ACHN (cell line): ENCODE measurements at regions not wholly inside any gene's neighbourhood (a gene's known extent, or its start where the extent isn't known, plus 50 kb on each side); places are given as distances from the start of the nearest gene placed in this dataset.

Experiments used
- DNase-seq: peaks from one replicate; pipeline ENCODE4 v3.0.0-alpha.2; 2015
- in situ Hi-C: cut with HindIII; loops from 2 replicates; pipeline ENCODE4 v1.10.0; 2017; ENCODE audit warnings: low sequenced_read_pairs, low pct_ligation_motif_present, low pct_unique_long_range_greater_than_20kb

- in situ Hi-C loops, result no loop called here
- no peak for DNase-seq
Observed at GRCh38 chr15:56868170-56868569, 50.3 kb upstream of the TCF12 start.

DNA sequence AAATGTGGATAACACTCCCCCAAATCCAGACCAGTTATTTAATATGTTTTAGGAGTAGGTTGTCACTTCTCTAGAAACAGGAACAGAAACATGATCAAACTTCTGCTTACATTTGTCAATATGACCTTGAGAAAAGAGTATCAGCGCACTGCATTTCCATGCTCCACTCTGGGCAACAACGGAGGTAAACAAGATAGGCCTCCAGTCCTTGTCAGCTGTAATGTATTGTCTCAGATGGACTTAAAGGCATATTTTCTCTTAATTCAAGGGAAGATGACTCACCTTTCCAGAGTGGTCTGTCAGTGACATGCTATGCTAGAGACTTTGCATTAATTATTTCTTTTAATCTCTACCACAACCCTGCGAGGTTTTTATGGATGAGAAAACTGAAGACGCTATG lies 51.6 kb upstream of the TCF12 start:
- in situ Hi-C loops, result no loop called here
- DNase-seq, result no peak

DNA sequence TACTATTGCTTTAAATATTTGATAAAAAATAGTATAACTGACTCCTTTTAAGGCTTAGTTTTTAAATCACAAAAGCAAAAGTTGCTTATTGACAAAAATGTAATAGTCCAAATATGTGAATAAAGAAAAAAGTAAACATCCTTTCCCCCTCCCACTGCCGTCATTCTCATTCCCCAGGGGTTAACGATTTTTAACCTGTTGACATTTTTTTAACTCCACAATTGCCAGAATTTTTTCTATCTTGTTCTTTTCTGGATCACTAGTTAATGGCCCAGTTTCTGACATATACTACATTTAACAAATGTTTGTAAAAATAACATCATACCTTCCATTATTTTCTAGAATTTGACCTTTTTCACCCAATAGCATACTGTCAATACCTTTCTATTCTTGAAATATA lies 60.6 kb upstream of the TCF12 start:
- in situ Hi-C loops, result no loop called here

DNA sequence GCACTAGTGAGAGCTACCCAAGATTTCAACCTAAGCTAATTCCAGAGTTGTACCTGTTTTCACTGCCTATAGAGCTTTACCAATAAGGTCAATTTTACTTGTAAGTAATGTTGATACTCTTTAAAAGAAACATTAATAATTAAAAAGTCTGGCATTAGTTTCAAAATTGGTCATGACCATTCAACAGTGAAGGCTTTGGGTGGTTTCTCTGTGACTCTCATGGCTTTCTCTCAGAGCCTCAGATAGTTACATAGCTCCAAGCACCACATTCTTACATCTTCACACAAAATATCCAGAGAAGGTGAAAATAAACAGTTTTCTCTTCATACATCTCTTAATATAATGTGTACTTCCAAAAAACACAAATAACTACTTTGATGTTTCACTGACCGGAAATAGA lies 61.5 kb upstream of the TCF12 start:
- in situ Hi-C loops, result no loop called here
- DNase-seq, result no peak

More for the DNA sequence above, 60.6 kb upstream of the TCF12 start:
- DNase-seq, result no peak

- no peak for DNase-seq
- in situ Hi-C loops, result no loop called here
Observed at GRCh38 chr15:56844892-56845291, 73.6 kb upstream of the TCF12 start.

DNA sequence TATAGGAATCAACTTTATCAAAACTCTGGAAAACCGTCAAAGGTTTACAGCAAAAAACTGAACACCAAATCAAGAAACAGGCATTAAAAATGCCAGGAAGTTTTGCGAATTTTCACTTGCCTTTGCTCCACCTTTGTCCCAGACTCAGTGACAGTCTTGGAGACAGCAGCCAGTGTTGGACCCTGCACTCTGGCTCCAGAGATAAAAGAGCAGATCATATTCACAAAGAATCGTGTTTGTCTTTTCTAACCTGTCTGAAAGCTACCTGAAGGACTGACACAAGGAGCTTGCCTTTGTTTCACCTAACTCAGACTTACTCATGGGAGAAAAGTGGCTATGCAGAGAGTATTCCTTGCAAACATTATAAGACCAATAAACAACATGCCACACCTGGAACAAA lies 74.0 kb upstream of the TCF12 start:
- DNase-seq, result no peak

GRCh38 chr15:56839641-56840040 lies 78.8 kb upstream of the TCF12 start:
- no peak for DNase-seq
- in situ Hi-C loops, result no loop called here

More for the DNA sequence above, 74.0 kb upstream of the TCF12 start:
- in situ Hi-C loops, result no loop called here

- in situ Hi-C loops, result no loop called here
Observed at GRCh38 chr15:56839099-56839498, 79.3 kb upstream of the TCF12 start.

DNA sequence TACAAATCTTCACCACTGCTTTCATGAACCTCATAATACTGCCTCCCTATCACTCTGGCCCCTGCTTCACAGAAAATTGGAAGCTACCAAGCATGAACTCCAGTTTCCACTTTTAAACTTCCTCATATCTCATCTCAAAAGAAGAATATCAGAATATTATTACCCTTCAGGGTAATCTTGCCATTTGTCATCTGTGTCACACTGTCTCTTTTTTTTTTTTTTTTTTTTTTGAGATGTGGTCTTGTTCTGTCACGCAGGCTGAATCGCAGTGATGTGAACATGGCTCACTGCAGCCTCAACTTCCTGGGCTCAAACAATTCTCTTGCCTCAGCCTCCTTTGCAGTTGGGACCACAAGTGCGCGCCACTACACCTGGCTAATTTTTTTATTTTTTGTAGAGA lies 80.4 kb upstream of the TCF12 start:
- in situ Hi-C loops, result no loop called here
- no peak for DNase-seq

More at GRCh38 chr15:56839099-56839498, 79.3 kb upstream of the TCF12 start:
- no peak for DNase-seq

GRCh38 chr15:56837273-56837672 lies 81.2 kb upstream of the TCF12 start:
- in situ Hi-C loops, result no loop called here
- DNase-seq, result no peak

DNA sequence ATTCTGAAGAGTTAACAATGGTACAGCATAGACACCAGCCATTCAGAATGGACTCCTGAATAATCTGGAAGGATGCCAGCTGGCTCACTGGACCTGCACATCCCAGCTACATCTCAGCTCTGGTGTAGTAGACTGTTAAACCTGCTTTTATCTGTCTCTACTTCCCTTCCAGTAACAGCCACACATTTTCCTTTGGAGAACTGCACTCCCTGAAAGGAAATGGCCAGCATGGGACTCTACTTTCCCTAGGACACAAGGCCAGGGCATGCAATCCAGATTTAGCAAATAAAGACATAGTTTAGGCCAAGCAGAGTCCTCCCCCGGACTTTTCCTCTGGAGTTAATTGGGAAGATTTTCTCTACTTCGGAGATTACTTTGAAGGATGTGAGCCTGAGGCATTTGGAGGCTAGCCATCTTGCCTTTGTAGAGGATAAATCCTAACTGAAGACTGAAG lies 82.7 kb upstream of the TCF12 start:
- in situ Hi-C loops, result no loop called here
- DNase-seq, result peak; percentile 30

GRCh38 chr15:56832125-56832524 lies 86.3 kb upstream of the TCF12 start:
- in situ Hi-C loops, result no loop called here
- DNase-seq, result no peak

GRCh38 chr15:56831467-56832005 lies 86.9 kb upstream of the TCF12 start:
- no peak for DNase-seq
- in situ Hi-C loops, result no loop called here

DNA sequence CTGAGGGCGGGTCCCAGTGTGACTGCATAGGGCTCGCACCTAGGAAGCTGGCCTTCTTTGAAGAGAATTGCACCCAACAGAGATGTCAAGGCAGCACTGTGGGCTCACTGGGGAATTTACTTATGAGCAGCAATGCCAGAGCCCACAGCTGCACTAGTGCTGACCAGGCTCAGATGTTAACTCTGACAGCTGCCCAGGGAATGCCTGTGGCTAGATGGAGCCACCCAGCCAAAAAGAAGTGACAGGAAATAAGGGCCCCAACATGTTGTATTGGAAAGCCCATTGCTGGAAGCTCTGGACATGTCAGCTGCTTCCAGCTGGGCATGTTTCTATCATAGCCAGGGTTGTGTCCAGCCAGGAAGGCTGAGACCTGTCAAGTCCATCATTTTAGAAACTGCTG lies 90.9 kb upstream of the ZNF280D start:
- DNase-seq, result no peak
- in situ Hi-C loops, result no loop called here

DNA sequence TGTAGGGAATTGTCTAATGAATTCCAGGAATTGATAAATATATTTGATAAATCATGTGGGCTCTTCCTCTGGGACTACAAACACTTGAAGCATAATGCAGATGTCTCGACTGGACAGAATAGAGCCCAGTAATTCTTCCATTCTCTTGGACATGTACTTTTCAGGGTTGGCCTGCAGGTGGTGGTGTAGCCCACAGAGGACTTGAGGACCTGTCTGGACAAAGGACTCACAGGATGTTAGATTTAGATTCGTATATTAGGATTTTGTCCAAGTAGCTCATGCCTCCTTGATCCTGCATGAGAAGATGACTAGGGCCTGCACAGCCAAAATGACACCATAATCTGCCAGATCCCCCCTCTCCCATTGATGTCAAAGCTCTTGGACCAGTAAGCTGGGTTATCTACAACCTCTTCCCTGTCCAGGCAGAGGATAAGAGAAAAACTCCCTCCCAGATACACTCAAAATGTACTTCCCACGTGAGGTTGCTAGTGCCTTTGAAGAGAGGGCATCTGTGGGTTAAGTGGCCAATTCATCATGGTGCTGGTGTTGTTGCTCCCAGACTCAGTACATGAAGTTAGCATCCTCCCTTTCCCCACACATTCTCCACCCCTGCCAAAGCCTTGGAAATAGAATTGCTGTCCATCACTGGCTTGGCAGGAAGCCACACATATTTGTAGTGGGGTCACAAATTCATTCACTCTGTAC lies 88.6 kb upstream of the ZNF280D start:
- in situ Hi-C loops, result no loop called here
- peak; percentile 54 for DNase-seq

- in situ Hi-C loops, result no loop called here
- no peak for DNase-seq
Observed at GRCh38 chr15:56820333-56820732, 87.0 kb upstream of the ZNF280D start.

DNA sequence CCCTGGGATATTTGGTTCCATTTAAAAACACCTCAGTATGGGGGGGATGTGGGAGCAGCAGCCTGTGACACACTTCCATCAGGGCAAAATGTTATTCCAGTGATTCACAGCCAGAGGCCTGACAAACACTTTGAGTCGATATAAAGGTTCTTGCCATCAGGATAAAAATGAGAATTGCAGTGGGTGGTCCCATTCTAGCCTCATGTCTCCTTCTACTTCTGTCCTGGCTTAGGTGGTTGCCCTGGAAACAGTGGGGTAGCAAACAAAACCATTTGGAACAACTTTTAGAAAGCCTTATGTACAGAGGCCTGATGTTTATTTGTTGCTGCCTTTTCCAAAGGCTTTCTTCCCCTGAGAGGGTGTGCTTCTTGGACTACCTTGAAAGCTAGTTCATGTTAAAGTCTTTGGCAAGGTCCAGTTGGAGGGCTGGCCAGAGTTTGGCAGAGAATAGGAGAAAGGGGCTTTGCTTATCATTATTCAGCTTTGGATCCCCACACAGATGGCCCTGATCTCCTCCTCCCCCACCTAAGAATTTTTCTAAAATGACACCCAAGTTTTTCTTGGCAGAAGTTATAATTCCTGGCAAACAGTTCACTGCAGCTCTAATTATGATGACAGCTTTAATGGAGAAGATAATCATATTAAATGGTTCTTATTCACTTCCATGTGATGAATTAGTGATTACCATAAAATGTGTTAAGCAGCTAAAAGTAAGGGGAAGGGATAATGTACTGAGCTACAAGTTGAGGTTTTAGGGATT lies 84.2 kb upstream of the ZNF280D start:
- in situ Hi-C loops, result no loop called here
- DNase-seq, result peak; percentile 71

DNA sequence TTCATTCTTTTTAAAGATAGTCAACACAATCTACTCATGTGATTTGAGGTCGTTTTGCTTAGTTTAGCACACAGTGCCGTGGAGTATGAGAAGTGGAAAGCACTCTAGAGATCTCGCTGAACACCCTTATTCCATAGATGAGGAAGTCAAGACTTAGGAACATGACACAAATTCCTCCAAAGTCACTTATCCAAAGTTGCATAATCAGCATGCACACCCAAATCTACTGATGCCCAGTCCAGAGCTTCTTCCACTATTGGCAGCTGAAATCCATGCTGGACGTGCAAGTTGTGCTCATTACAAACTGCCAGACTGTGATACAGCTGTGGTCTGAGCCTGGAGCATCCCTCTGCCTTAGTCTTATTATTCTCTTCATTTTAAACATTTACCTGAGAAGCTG lies 83.5 kb upstream of the ZNF280D start:
- no peak for DNase-seq
- in situ Hi-C loops, result no loop called here

DNA sequence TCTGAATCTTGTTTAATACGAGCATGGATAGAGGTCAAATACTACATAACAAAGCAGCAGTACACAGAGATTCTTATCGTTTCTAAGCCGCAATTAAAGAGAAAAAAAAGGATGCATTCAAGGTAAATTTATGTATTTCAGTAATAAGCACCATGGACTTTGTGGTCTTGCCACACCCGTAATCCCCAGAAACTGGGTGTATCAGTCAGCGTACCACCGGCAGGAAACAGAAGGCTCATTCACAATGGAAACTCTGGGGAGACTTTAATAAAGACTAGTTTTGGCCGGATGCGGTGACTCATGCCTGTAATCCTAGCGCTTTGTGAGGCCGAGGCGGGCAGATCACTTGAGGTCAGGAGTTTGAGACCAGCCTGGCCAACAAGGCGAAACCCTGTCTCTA lies 81.9 kb upstream of the ZNF280D start:
- no peak for DNase-seq
- in situ Hi-C loops, result no loop called here

GRCh38 chr15:56814429-56814828 lies 81.1 kb upstream of the ZNF280D start:
- DNase-seq, result no peak
- in situ Hi-C loops, result no loop called here
